Gastroesophageal sphincter (tissue), 3 donors: ENCODE measurements at regions not wholly inside any gene's neighbourhood (a gene's known extent, or its start where the extent isn't known, plus 50 kb on each side); places are given as distances from the start of the nearest gene placed in this dataset.

Experiments used
- POLR2A ChIP-seq, 2 donors: fragments of 450-650 bp; IDR thresholded peaks; one replicate each; pipeline ENCODE4 v1.6.1; 2017; ENCODE audit warnings: antibody characterized with exemption in 2 of 2, mild to moderate bottlenecking in 2 of 2, moderate library complexity in 1 of 2
- TF ChIP-seq, protein P1 (sequence below), 4 experiments: fragments of 200-600 bp in 2 of 4; fragments of 450-650 bp in 2 of 4; sonication (generic) in 1 of 4; IDR thresholded peaks; one replicate each; pipeline ENCODE4 v1.5.1; 2017 to 2019; ENCODE audit warnings: antibody characterized with exemption in 4 of 4, mild to moderate bottlenecking in 2 of 4, moderate library complexity in 2 of 4

- no peak for TF ChIP-seq POLR2A (IDR thresholded peaks at IDR 0.05)
- TF ChIP-seq, protein P1, sequence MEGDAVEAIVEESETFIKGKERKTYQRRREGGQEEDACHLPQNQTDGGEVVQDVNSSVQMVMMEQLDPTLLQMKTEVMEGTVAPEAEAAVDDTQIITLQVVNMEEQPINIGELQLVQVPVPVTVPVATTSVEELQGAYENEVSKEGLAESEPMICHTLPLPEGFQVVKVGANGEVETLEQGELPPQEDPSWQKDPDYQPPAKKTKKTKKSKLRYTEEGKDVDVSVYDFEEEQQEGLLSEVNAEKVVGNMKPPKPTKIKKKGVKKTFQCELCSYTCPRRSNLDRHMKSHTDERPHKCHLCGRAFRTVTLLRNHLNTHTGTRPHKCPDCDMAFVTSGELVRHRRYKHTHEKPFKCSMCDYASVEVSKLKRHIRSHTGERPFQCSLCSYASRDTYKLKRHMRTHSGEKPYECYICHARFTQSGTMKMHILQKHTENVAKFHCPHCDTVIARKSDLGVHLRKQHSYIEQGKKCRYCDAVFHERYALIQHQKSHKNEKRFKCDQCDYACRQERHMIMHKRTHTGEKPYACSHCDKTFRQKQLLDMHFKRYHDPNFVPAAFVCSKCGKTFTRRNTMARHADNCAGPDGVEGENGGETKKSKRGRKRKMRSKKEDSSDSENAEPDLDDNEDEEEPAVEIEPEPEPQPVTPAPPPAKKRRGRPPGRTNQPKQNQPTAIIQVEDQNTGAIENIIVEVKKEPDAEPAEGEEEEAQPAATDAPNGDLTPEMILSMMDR (IDR thresholded peaks at IDR 0.05), result no peak
Observed at GRCh38 chr14:101000711-101001250, 97.3 kb upstream of the RTL1 start.
